Hepatocyte (in vitro differentiated cells): ENCODE measurements at regions not wholly inside any gene's neighbourhood (a gene's known extent, or its start where the extent isn't known, plus 50 kb on each side); places are given as distances from the start of the nearest gene placed in this dataset.
A peak's percentile ranks its signal among the peaks of the same experiment; 100 is the strongest.
"Not testable (repeated sequence)": the region's sequence is repeated elsewhere in the genome, so short reads cannot be mapped to it uniquely, and the experiment has no call there.

Source experiments
- DNase-seq: peaks from one replicate; pipeline ENCODE4 v3.0.0-alpha.2; 2016; ENCODE audit warnings: low spot score
- H2AFZ ChIP-seq: fragments of 200-600 bp; sonication (generic); 2 replicates; pipeline ENCODE4 v1.6.0; 2016; ENCODE audit warnings: antibody characterized with exemption, mild to moderate bottlenecking
- H3K27ac ChIP-seq: fragments of 200-600 bp; sonication (generic); 2 replicates; pipeline ENCODE4 v1.5.1; 2016; ENCODE audit warnings: mild to moderate bottlenecking
- H3K27me3 ChIP-seq: fragments of 200-600 bp; sonication (generic); 2 replicates; pipeline ENCODE4 v1.6.1; 2016
- H3K36me3 ChIP-seq: fragments of 200-600 bp; sonication (generic); replicated peaks from 2 replicates; pipeline ENCODE4 v1.5.1; 2016; ENCODE audit warnings: low read depth; ENCODE audit not compliant: insufficient read depth
- H3K4me1 ChIP-seq: fragments of 200-600 bp; sonication (generic); 2 replicates; pipeline ENCODE4 v1.5.1; 2016; ENCODE audit warnings: mild to moderate bottlenecking, moderate library complexity; ENCODE audit not compliant: insufficient read depth
- H3K4me2 ChIP-seq: fragments of 200-600 bp; sonication (generic); 2 replicates; pipeline ENCODE4 v1.6.0; 2016
- H3K4me3 ChIP-seq: fragments of 200-600 bp; sonication (generic); 2 replicates; pipeline ENCODE4 v1.5.1; 2016; ENCODE audit warnings: mild to moderate bottlenecking
- H3K79me2 ChIP-seq: fragments of 200-600 bp; sonication (generic); 2 replicates; pipeline ENCODE4 v1.6.0; 2017; ENCODE audit warnings: mild to moderate bottlenecking
- H3K9me2 ChIP-seq: fragments of 200-600 bp; sonication (generic); replicated peaks from 2 replicates; pipeline ENCODE4 v1.6.0; 2017; ENCODE audit warnings: mild to moderate bottlenecking; ENCODE audit not compliant: insufficient read depth
- H3K9me3 ChIP-seq: fragments of 200-600 bp; sonication (generic); 2 replicates; pipeline ENCODE4 v1.5.1; 2016; ENCODE audit warnings: low read depth, mild to moderate bottlenecking
- H4K20me1 ChIP-seq: fragments of 200-600 bp; sonication (generic); 2 replicates; pipeline ENCODE4 v1.6.0; 2016; ENCODE audit warnings: mild to moderate bottlenecking; ENCODE audit not compliant: insufficient read depth, poor library complexity, severe bottlenecking
- WGBS: methylation state at CpG from one replicate; pipeline ENCODE4 v1.1.6; 2016; ENCODE audit warnings: low lambda C conversion rate; ENCODE audit errors: missing lambda C conversion rate; 5-methylcytosine and 5-hydroxymethylcytosine counted together

DNA sequence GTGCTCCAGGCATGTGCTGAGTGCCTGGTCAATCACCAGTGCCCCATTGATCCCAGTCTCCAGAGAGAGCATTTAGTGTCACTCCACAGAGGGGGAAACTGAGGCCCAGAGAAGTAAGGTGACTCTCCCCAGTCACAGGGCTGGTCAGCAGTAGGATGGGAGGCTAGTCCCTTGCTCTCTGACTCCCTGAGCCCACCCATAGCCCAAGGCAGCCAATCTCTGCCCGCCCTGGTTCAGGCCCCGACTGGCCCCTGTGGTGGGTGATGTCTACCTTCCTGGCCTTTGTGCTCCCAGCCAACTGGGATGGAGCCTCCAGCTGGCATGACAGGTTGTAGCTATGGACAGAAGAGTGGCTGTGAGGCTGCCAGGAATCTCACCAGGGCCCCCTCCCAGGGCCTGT is 99.1 kb downstream of the LIMS4 start:
- H3K9me3 ChIP-seq, H3K4me2 ChIP-seq, H3K27me3 ChIP-seq, H3K4me1 ChIP-seq, H2AFZ ChIP-seq, H3K27ac ChIP-seq, H3K79me2 ChIP-seq, DNase-seq, H3K9me2 ChIP-seq, H3K36me3 ChIP-seq, H3K4me3 ChIP-seq, H4K20me1 ChIP-seq: not testable (repeated sequence)
- 98% methylated on average over 2 of the region's 2 CpGs for WGBS

DNA sequence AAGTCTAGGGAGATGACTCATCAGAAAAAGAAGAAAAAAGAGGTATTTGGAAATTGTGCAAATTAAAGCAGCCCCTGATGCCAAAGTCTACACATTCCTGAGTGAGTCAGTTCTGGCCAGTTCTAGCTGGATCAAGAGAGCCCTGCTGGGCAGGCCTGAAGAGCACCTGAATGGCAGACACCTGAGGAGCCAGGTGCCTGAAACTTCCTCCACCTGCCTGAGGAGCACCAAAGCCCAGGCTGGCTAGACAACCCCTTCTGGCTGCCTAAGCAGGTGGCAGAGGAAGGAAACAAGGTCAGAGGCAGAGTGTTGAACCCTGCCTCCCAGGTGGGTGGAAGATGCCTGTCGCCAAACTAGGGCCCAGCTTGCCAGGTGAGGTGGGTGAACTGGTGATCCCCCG is 101.0 kb downstream of the LIMS4 start:
- not testable (repeated sequence) for H3K9me2 ChIP-seq, H3K4me2 ChIP-seq, H3K79me2 ChIP-seq, H3K4me3 ChIP-seq, H3K36me3 ChIP-seq, H3K27me3 ChIP-seq, H4K20me1 ChIP-seq, DNase-seq, H2AFZ ChIP-seq, H3K4me1 ChIP-seq, H3K9me3 ChIP-seq
- WGBS = 97% methylated on average over 2 of the region's 2 CpGs
- peak overlapping the region; percentile 93 for H3K27ac ChIP-seq

DNA sequence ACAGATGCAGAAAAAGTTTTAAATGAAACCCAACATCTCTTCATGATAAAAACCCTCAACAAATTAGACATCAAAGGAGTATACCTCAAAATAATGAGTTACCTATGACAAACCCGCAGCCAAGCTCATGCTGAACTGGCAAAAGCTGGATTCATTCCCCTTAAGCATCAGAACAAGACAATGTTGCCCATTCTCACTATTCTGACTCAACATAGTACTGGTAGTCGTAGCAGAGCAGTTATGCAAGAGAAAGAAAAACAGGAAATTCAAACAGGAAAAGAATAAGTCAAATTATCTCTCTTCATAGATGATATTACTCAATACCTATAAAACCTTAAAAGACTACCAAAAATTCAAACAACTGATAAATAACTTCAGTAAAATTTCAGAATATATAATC is 115.0 kb downstream of the LIMS4 start:
- not testable (repeated sequence) for H3K79me2 ChIP-seq, H3K4me2 ChIP-seq, H3K27me3 ChIP-seq, H3K9me3 ChIP-seq, H3K4me1 ChIP-seq, H3K9me2 ChIP-seq, H3K4me3 ChIP-seq, H3K36me3 ChIP-seq, H3K27ac ChIP-seq, DNase-seq, H4K20me1 ChIP-seq, H2AFZ ChIP-seq
- WGBS = no CpG with 5 or more reads among the region's 2 CpGs

DNA sequence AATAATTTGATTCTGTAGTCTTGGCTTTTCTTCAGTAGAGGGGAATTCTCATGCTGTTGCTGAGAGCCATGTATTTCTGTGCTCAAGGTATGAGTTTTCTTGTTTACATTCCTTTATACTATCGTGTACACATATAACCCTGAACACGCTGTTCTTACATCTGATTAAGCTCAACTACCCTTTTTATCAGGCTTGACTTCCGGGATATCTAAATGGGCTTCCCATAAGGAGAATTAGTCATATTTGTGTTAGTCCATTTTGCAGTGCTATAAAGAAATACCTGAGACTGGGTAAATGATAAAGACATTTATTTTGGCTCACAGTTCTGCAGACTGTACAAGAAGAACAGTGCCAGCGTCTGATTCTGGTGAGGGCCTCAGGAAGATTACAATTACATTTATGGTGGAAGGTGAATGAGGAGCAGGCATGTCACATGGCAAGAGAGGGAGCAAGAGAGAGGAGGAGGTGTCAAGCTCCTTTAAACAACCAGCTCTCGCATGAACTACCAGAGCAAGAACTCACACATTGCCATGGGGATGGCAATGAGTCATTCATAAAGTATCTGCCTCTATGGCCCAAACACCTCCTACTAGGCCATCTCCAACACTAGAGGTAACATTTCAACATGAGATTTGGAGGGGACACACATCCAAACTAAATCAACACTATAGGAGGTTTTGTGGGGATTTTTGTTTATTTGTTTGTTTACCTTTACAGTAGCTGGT is 118.2 kb downstream of the LIMS4 start:
- no CpG with 5 or more reads among the region's 5 CpGs for WGBS
- peak overlapping the region; percentile 78 for H3K27ac ChIP-seq

DNA sequence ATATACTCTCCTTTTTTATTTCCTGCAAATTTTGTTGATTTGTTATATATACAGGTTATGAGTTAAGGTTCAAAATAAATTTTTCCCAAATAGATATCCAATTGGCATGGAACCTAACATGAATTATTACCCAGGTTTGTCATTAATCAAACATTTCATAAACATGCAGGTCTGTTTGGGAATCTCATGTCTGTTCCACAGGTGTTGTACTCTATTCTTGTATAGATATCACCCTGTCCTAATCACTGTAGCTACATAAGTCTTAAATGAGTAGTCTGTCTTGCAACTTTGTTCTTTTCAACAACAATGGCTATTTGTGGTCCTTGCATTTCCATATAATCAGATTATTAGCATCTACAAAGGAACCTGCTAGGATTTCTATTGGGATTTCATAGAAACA is 121.9 kb downstream of the LIMS4 start:
- not testable (repeated sequence) for H3K4me3 ChIP-seq, H3K79me2 ChIP-seq, H3K4me2 ChIP-seq, H3K9me3 ChIP-seq, DNase-seq, H4K20me1 ChIP-seq, H3K4me1 ChIP-seq, H3K27me3 ChIP-seq, H3K9me2 ChIP-seq, H3K36me3 ChIP-seq, H3K27ac ChIP-seq, H2AFZ ChIP-seq

More for the DNA sequence above, 118.2 kb downstream of the LIMS4 start:
- H3K79me2 ChIP-seq, H4K20me1 ChIP-seq, H3K9me3 ChIP-seq, H3K4me1 ChIP-seq, H2AFZ ChIP-seq, H3K27me3 ChIP-seq, H3K4me3 ChIP-seq, DNase-seq, H3K9me2 ChIP-seq, H3K36me3 ChIP-seq: not testable (repeated sequence)
- peak overlapping the region; percentile 46 for H3K4me2 ChIP-seq

DNA sequence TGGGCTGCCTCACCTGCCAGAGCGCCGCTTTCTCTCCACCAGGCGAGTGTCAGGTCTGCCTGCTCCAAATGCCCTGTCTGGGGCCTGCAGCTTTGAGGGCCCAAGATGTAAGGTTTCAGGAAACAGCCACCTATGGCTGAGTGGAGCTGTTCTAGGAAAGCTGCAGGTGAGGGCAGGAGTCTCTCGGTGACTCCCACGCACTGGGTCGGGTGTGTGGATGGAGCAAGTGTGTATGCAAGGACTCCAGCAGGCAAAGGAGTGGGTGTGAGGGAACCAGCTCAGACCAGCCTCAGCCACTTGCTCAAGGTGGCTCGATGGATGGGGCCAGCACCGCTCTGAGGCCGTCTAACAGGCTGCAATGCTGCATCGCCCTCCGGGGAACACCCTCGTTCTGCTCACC is 123.7 kb downstream of the LIMS4 start:
- not testable (repeated sequence) for H3K4me3 ChIP-seq, H3K4me1 ChIP-seq, H3K36me3 ChIP-seq, H3K27ac ChIP-seq, H3K4me2 ChIP-seq, H2AFZ ChIP-seq, H4K20me1 ChIP-seq, DNase-seq, H3K9me3 ChIP-seq, H3K27me3 ChIP-seq, H3K79me2 ChIP-seq, H3K9me2 ChIP-seq
- WGBS = 88% methylated on average over 3 of the region's 12 CpGs

DNA sequence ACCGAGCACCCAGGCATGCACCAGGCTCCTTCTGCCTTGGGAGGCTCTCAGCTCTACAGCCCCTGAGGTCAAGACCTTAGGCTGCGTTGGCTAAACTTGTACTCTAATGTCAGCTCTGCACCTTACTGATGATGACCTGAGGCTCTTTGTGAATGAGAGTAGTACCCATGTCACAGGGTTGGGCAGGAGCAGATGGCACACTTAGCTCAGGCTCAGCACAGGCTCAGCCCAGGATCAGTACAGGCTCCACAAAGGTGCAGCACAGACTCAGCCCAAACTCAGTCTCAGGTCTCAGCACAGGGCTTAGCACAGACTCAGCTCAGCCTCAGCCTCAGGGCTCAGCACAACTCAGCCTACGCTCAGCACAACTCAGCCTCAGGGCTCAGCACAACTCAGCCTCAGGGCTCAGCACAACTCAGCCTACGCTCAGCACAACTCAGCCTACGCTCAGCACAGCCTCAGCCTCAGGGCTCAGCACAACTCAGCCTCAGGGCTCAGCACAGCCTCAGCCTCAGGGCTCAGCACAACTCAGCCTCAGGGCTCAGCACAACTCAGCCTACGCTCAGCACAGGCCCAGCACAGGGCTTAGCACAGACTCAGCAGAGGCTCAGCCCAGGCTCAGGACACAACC is 128.1 kb downstream of the LIMS4 start:
- 92% methylated on average over 4 of the region's 6 CpGs for WGBS

DNA sequence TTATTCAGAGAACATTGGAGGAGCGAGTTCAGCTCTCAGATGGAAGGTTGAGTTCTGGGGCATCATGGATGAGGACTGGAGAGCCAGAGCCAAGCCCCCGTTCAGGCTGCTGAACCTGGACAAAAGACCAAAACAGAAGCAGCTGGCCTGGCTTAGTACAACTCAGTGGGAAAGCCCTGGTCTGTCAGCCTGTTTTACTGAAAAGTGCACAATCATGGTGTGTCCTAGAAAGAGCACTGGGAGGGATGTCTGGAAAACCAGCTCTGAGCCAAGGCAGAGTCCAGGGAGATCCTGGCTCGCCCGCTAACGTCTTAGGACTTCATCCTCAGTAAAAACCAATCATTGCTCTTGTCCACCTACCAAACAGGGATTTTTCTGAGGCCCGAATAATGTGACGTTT is 129.7 kb upstream of the MTLN start:
- 79% methylated on average over 5 of the region's 7 CpGs for WGBS
- H3K36me3 ChIP-seq, DNase-seq: not testable (repeated sequence)

More for the DNA sequence above, 128.1 kb downstream of the LIMS4 start:
- not testable (repeated sequence) for H3K4me2 ChIP-seq, H3K27ac ChIP-seq, DNase-seq, H3K9me2 ChIP-seq, H3K36me3 ChIP-seq, H3K4me1 ChIP-seq, H2AFZ ChIP-seq, H3K4me3 ChIP-seq, H3K79me2 ChIP-seq, H3K27me3 ChIP-seq, H4K20me1 ChIP-seq, H3K9me3 ChIP-seq

DNA sequence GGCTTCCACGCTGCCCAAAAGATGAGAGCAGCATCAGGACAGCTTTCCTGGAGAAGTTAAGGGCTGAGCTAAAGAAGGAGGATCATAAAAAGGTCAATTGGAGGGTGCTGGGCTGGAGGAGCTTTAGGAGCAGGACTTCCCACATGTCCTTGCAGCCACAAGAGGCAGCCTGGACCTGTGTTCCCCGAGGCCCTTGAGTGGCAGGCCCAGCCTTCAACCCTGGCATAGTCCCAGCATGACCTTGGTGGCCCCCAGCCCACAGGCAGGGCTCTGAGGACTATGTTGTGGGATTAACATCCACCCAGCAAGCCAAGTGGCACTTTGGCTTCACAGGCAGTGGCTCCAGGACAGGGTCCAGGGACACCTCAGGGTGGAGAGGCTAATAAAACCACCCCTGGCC is 126.8 kb upstream of the MTLN start:
- not testable (repeated sequence) for H3K27me3 ChIP-seq, H2AFZ ChIP-seq, H3K9me3 ChIP-seq, H3K27ac ChIP-seq, H3K9me2 ChIP-seq, H3K4me1 ChIP-seq, H3K4me2 ChIP-seq, H3K36me3 ChIP-seq, H3K79me2 ChIP-seq, H3K4me3 ChIP-seq, DNase-seq, H4K20me1 ChIP-seq
- WGBS = no CpG with 5 or more reads among the region's 2 CpGs

More for the DNA sequence above, 129.7 kb upstream of the MTLN start:
- H3K4me1 ChIP-seq, H3K4me2 ChIP-seq, H4K20me1 ChIP-seq, H3K9me2 ChIP-seq, H3K9me3 ChIP-seq, H2AFZ ChIP-seq, H3K4me3 ChIP-seq, H3K27me3 ChIP-seq, H3K27ac ChIP-seq, H3K79me2 ChIP-seq: not testable (repeated sequence)
